Fibroblast of the aortic adventitia (primary cell): ENCODE measurements at regions not wholly inside any gene's neighbourhood (a gene's known extent, or its start where the extent isn't known, plus 50 kb on each side); places are given as distances from the start of the nearest gene placed in this dataset.

Experiments
- DNase-seq: peaks from one replicate; pipeline ENCODE4 v3.0.0-alpha.2; 2010; ENCODE audit warnings: low read depth
- H3K4me3 ChIP-seq: 2 replicates; pipeline ENCODE4 v1.5.1; 2011; ENCODE audit warnings: low read depth, mild to moderate bottlenecking, control low read depth, low read length, moderate library complexity
- TF ChIP-seq, protein P1 (sequence below): IDR thresholded peaks from 2 replicates; pipeline ENCODE4 v1.5.1; 2011; ENCODE audit warnings: mild to moderate bottlenecking, low read length, control low read depth, inconsistent platforms; ENCODE audit not compliant: insufficient read depth

DNA sequence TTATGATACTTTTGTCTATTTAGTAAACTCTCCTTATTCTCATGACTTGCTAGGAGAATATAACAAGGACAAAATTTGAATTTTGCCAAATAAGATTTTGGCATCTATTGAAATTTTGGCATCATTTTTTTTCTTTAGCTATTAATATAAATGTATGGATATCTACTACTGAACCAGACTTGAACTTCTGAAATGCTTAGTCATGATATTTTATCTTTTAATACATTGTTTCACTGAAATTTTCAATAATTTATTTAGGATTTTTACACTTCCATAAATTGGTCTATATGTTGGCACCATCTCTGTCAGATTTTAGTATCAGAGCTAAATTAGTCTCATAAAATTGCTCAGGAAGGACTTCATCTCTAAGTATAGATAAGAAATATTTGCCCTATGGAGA lies 149.8 kb downstream of the CYP26B1 start:
- H3K4me3 ChIP-seq, result no peak overlapping the region
- TF ChIP-seq, protein P1, sequence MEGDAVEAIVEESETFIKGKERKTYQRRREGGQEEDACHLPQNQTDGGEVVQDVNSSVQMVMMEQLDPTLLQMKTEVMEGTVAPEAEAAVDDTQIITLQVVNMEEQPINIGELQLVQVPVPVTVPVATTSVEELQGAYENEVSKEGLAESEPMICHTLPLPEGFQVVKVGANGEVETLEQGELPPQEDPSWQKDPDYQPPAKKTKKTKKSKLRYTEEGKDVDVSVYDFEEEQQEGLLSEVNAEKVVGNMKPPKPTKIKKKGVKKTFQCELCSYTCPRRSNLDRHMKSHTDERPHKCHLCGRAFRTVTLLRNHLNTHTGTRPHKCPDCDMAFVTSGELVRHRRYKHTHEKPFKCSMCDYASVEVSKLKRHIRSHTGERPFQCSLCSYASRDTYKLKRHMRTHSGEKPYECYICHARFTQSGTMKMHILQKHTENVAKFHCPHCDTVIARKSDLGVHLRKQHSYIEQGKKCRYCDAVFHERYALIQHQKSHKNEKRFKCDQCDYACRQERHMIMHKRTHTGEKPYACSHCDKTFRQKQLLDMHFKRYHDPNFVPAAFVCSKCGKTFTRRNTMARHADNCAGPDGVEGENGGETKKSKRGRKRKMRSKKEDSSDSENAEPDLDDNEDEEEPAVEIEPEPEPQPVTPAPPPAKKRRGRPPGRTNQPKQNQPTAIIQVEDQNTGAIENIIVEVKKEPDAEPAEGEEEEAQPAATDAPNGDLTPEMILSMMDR, result no peak
- no peak for DNase-seq

DNA sequence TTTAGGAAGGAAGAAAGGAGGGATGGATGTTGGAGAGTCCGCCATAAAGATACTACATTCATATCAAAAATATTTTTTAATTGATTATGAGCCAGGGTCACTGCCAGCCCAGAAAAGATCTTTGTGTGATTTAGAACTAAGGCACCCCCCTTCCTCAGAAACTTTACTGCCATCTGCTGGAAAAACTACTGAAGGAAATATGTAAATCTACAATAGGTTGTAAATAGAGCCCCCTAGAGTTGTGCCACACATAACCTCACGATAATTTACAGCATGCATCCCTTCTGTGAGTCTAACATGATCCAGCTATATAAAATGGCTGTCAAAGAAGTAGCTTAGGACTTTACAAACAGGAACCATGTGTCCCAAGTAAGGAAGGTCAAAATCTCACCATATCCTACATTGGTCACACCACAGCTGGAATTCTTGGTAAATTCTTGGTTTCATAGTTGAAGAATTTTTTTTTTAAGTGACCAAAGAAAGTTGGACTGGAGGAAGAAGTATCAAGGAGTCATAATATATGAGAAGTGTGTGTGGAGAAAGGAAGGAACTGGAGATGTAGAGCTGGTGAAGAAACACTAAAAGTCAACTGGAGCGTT lies 152.5 kb downstream of the CYP26B1 start:
- TF ChIP-seq, protein P1, result peak; percentile 55
- no peak overlapping the region for H3K4me3 ChIP-seq
- DNase-seq, result peak; percentile 62

GRCh38 chr2:71992036-71992435 lies 155.6 kb downstream of the CYP26B1 start:
- H3K4me3 ChIP-seq, result no peak overlapping the region
- peak; percentile 28 for DNase-seq
- TF ChIP-seq, protein P1, result no peak

DNA sequence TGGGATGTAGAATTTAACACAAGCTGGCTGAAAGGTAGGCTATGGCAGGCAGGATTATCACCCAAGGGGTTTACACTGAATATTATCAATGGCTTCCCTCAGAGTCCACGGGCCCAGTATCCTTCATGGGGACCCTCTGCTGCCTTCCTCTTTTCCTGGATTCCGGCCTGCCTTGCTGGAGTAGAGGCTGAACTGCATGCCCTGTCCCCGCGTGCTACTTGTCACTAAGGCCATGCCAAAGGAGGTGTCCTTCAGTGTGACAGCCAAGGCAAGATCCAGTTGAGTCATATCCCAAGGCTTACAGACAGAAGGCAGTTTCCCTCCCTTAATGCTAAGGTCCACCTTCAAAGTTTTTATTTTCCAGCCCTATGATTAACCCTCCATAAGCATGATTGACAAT lies 156.3 kb downstream of the CYP26B1 start:
- DNase-seq, result no peak
- H3K4me3 ChIP-seq, result no peak overlapping the region
- TF ChIP-seq, protein P1, result no peak

DNA sequence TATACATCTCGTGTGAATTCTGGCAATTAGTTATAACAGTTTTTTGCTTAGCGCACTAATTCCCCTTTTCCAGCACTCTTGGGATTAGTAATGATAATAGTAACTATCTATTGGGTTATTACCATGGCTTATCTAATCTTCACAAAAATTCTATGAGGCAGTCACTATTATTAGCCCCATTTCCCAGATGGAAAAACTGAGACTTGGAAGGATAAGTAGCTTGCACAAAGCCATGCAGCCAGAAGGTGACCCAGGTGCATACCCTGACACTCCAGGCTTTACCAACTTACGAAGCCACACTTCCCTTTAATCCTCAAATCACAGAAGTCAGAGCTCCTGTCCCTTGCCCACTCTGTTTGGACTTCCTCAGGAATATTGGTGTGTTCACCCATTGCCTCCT lies 156.8 kb downstream of the CYP26B1 start:
- no peak overlapping the region for H3K4me3 ChIP-seq
- no peak for DNase-seq
- TF ChIP-seq, protein P1, result no peak

GRCh38 chr2:71990122-71990521 lies 157.5 kb downstream of the CYP26B1 start:
- no peak for DNase-seq
- TF ChIP-seq, protein P1, result no peak
- no peak overlapping the region for H3K4me3 ChIP-seq

DNA sequence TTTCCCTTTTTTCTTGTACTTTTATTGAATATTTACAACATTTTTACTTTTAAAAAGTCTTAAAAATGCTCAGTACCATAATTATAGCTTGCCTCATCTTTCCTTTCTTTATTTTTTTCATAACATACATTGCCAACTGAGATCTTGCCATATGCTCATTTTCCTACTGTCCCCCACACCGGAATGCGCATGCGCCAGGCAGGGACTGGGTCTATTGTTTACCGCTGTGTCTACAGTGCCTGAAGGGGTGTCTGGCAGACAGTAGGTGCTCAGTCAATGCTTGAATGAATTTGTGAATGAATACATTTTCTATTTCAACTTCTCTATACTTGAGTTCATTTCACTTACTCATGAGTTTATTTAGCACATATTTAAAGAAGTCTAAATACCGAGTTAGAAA lies 158.0 kb downstream of the CYP26B1 start:
- no peak overlapping the region for H3K4me3 ChIP-seq
- TF ChIP-seq, protein P1, result no peak
- DNase-seq, result no peak
